Activated naive CD4-positive, alpha-beta T cell treated with anti-CD3 and anti-CD28 coated beads, Interleukin-2, amount 10 ng/mL, durations not matched to agents 7 days and 5 days (primary cell): ENCODE measurements at regions not wholly inside any gene's neighbourhood (a gene's known extent, or its start where the extent isn't known, plus 50 kb on each side); places are given as distances from the start of the nearest gene placed in this dataset.

Experiments
- CTCF ChIA-PET: fragments of 350-600 bp; sonication (Branson Sonifier 250); formaldehyde crosslinking; loops from one replicate; lab custom pipeline; 2021; ENCODE audit warnings: antibody characterized with exemption; lab: Charles Lee
- DNase-seq: peaks from one replicate; pipeline ENCODE4 v3.0.0-alpha.2; 2020
- H3K27ac Mint-ChIP-seq: one replicate; pipeline ENCODE4 v1.8.0; 2021; ENCODE audit warnings: mild to moderate bottlenecking, moderate library complexity, mixed read lengths
- H3K27me3 Mint-ChIP-seq: one replicate; pipeline ENCODE4 v1.8.0; 2021; ENCODE audit warnings: mild to moderate bottlenecking, mixed read lengths
- H3K36me3 Mint-ChIP-seq: one replicate; pipeline ENCODE4 v1.8.0; 2021; ENCODE audit warnings: mixed read lengths
- H3K4me1 Mint-ChIP-seq: one replicate; pipeline ENCODE4 v1.8.0; 2021; ENCODE audit warnings: mixed read lengths
- H3K4me3 Mint-ChIP-seq: one replicate; pipeline ENCODE4 v1.8.0; 2021; ENCODE audit warnings: mild to moderate bottlenecking, moderate library complexity, mixed read lengths
- H3K9me3 Mint-ChIP-seq: one replicate; pipeline ENCODE4 v1.8.0; 2021; ENCODE audit warnings: mixed read lengths

DNA sequence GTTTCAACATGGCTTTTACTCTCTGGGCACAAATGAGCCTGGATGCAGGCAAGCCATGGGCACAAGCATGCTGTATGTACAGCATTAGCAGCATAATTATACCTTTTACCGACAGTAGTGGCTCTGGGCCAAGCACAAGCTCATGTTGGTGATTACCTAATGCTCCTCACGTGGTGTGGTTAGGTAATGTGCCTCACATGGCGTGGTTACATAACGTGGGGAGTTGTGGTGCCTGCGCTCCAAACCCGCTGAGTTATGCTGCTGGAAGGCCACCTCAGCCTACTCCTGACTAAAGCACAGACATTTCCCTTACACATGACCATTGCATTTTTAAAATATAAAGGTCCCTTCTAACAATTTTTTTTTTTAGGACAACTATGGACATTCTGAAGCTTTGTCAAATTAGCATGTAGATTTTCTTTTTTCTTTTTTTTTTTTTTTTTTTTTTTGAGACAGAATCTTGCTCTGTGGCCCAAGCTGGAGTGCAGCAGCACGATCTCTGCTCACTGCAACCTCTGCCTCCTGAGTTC lies 794.0 kb downstream of the EFNA5 start:
- no peaks in the 10 kb centered on the region for H3K27me3 Mint-ChIP-seq
- CTCF ChIA-PET: no interaction called here
- no peak overlapping the region for H3K4me3 Mint-ChIP-seq
- H3K4me1 Mint-ChIP-seq: no peaks in the 10 kb centered on the region
- no peaks in the 10 kb centered on the region for H3K36me3 Mint-ChIP-seq
- DNase-seq: no peak
- peaks cover 10% of the 10 kb centered on the region for H3K9me3 Mint-ChIP-seq
- no peak overlapping the region for H3K27ac Mint-ChIP-seq

DNA sequence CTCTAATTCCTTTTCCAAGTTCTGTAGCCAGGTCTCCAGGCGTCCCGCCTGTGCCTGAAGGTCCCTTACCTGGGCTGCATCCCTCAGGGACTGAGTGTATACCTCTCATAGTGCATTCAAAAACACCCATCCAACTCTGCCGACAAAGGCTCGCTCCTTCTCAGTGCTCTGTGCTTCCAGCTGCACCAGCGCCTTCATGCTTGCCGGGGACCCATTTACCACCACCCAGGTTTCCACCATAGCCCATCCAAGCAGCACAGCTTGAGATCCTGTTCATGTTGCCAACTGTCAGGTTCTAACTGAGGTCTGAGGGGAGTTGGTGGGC lies 794.5 kb downstream of the EFNA5 start:
- no peaks in the 10 kb centered on the region for H3K4me1 Mint-ChIP-seq
- H3K27me3 Mint-ChIP-seq: no peaks in the 10 kb centered on the region
- DNase-seq: no peak
- H3K36me3 Mint-ChIP-seq: no peaks in the 10 kb centered on the region
- CTCF ChIA-PET: no interaction called here
- no peak overlapping the region for H3K4me3 Mint-ChIP-seq
- H3K9me3 Mint-ChIP-seq: peaks cover 10% of the 10 kb centered on the region
- no peak overlapping the region for H3K27ac Mint-ChIP-seq

DNA sequence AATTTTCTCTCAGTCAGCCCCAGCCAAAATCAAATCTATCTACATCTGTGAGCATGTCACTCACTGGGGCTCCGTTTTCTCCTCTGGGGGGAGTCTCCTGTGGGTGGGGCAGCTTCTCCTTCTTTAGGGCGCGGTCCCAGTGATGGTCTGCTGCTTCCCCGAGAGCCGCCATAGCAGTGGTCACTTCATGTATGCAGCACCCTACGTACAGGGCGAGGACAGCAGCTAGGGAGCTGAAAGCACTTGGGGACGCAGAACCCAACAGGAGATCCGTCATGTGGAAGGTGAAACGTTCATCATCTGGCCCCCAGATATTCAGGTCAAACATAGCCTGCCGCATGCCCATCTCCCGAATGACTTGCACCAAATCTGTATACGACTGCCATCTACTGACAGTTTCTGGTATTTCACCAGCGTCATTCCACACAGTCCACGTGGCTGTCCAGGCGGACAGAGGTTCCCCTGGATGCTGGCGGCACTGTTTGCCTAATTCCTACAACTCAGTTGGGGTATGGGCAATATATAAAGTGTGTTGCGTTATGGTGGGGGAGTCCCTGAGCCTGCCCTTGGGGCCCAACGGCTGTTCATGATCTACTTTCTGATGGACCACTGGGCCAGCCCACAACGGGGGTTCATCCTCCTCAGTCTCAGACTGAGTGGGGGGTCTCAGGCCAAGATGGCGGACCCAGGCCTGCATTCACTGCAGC lies 795.0 kb downstream of the EFNA5 start:
- Mint-ChIP-seq H3K27me3 (no peaks in the 10 kb centered on the region), H3K9me3 (peaks cover 10% of the 10 kb centered on the region), H3K36me3 (no peaks in the 10 kb centered on the region), H3K4me3 (no peak overlapping the region), H3K4me1 (no peaks in the 10 kb centered on the region), H3K27ac (no peak overlapping the region)
- CTCF ChIA-PET: no interaction called here
- DNase-seq: no peak

DNA sequence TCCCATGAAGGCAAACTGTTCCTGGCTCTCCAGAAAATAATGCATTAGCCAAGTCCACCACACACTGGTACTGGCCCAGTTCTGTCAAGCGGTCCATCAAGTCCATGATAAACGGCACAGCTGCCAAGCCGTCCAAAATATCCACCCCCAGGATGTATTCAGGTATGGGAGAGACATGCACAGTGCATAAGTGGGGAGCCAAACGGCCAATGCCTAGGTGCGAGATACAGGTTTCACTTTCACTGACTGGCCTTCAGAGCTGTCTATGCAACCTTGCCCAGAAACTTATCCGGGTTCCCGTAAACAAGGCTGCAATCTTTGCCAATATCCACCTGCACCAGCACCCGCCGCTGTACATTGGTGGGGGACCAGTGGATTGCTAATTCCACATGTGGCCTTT lies 795.8 kb downstream of the EFNA5 start:
- DNase-seq: no peak
- H3K4me1 Mint-ChIP-seq: no peaks in the 10 kb centered on the region
- no peaks in the 10 kb centered on the region for H3K36me3 Mint-ChIP-seq
- no peak overlapping the region for H3K4me3 Mint-ChIP-seq
- H3K27me3 Mint-ChIP-seq: no peaks in the 10 kb centered on the region
- no peak overlapping the region for H3K27ac Mint-ChIP-seq
- H3K9me3 Mint-ChIP-seq: peaks cover 10% of the 10 kb centered on the region
- CTCF ChIA-PET: no interaction called here

DNA sequence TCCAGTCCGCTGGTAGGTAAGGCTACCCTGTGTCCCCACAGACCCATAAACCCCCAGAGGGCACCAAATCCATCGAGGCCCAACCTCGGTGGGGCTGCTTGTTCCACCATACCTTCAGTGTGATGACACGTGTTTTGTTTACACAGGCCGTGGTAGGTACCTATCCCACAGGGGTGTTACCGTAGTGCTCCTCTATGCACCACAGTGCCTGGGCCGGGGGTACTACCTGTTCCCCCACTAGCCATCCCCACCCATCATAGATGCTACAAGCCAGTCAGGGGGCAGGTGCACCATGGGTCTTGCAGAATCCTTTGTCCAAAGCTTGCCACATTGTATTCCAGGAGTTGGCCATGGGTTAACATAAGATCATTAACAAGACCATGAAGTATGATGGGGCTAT lies 796.2 kb downstream of the EFNA5 start:
- Mint-ChIP-seq H3K27me3 (no peaks in the 10 kb centered on the region), H3K36me3 (no peaks in the 10 kb centered on the region), H3K9me3 (peaks cover 10% of the 10 kb centered on the region), H3K4me3 (no peak overlapping the region), H3K27ac (no peak overlapping the region), H3K4me1 (no peaks in the 10 kb centered on the region)
- DNase-seq: no peak
- CTCF ChIA-PET: no interaction called here

DNA sequence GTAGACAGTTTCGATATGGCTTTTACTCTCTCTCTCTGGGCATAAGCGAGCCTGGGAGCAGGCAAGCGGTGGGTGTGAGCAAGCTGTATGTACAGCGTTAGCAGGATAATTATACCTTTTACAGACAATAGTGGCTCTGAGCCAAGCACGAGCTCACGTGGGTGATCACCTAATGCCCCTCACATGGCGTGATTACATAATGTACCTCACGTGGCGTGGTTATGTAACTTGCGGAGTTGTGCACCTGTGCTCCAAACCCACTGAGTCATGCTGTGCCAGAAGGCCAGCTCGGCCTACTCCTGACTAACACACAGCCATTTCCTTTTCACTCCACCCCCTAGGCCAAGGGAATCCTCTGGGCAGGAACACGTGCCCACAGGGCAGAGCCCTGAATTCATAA lies 797.2 kb downstream of the EFNA5 start:
- H3K4me1 Mint-ChIP-seq: no peaks in the 10 kb centered on the region
- no peak for DNase-seq
- no peak overlapping the region for H3K4me3 Mint-ChIP-seq
- CTCF ChIA-PET: no interaction called here
- no peaks in the 10 kb centered on the region for H3K27me3 Mint-ChIP-seq
- no peaks in the 10 kb centered on the region for H3K36me3 Mint-ChIP-seq
- no peak overlapping the region for H3K27ac Mint-ChIP-seq
- H3K9me3 Mint-ChIP-seq: peaks cover 10% of the 10 kb centered on the region

DNA sequence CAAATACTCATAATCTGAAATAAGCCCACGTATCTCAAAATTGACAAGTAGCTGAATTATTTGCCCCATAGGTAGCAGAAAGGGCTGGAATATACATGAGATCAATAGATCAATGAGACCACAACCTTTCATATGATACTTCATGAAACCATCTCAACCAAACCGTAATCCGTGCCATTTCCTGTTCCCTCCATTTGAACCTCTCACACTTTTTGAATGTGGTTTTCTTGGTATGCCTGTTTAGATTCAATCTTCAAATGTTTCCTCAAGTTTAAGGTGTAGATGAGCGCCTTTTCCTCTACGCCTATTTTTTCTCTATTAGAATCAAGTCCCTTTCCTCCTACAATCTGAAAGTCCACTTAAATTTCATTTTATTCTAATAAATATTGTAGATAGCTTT lies 805.5 kb downstream of the EFNA5 start:
- Mint-ChIP-seq H3K27ac (no peak overlapping the region), H3K4me3 (no peak overlapping the region), H3K27me3 (no peaks in the 10 kb centered on the region), H3K9me3 (peaks cover 1% of the 10 kb centered on the region), H3K4me1 (peaks cover 5% of the 10 kb centered on the region), H3K36me3 (no peaks in the 10 kb centered on the region)
- CTCF ChIA-PET: no interaction called here
- no peak for DNase-seq

DNA sequence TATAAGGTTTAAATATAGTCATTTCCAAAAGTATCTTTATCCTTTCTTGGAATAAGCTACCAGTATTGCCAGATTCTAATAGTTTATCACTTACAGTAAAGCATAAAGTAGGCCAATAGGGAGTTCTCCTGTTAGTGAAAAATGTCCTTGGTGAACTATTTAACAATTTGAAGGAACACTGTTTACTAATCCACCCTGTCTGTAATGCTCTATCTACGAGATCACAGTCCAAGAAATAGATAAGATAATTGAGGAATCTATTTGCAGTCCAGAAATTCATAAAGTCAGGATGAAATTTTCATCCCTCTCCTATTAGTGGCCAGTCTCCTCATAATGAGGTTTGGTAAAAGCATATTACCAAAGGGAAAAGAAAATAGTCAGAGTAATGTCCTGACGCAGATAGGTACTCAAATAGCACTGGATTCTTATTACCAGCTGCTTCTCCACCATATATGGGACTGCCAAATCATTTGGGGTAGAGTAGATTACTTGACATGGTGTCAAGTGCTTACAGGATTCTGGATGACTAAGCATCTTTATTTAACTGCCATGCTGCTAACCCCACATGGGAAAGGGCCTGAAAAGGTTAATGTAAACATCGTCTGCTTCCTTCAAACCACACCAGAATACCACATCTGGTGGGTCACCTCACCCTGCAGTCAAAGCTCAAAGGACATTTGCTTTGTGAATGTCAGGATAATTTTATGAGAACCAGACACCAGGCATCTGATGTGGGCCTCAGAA lies 808.1 kb downstream of the EFNA5 start:
- peaks cover 5% of the 10 kb centered on the region for H3K4me1 Mint-ChIP-seq
- no peak for DNase-seq
- CTCF ChIA-PET: no interaction called here
- no peaks in the 10 kb centered on the region for H3K27me3 Mint-ChIP-seq
- H3K4me3 Mint-ChIP-seq: no peak overlapping the region
- peaks cover 1% of the 10 kb centered on the region for H3K9me3 Mint-ChIP-seq
- no peaks in the 10 kb centered on the region for H3K36me3 Mint-ChIP-seq
- no peak overlapping the region for H3K27ac Mint-ChIP-seq

DNA sequence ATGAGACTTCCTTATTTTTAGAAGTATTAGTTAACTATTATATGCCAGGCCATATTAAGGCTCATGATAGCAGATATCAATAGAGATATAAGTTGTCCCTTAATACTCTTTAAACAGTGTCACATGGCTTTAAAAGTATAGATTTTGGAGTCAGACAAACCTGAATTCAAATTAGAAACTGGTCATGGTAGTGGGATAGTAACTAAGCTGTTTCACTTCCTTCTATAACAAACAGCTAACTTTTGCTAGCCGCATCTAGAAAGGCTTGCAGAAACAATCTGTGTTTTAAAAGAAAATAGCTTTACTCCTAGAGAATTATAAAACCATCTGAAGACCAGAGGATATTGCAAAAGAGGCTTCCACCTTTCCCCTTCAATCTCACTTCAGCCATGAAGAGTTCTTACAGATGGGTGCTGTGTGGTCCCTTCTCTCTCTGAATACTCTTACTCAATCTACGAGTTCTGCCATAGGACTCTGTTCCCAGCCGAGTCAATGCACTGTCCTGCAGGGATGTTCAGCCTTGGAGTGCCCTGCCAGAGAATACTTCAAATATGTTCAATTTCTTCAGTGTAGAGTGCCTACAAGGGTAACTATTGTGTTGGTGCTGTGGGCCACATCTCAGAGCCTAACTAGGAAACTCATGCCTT lies 810.2 kb downstream of the EFNA5 start:
- H3K27me3 Mint-ChIP-seq: no peaks in the 10 kb centered on the region
- peaks cover 5% of the 10 kb centered on the region for H3K4me1 Mint-ChIP-seq
- CTCF ChIA-PET: no interaction called here

DNA sequence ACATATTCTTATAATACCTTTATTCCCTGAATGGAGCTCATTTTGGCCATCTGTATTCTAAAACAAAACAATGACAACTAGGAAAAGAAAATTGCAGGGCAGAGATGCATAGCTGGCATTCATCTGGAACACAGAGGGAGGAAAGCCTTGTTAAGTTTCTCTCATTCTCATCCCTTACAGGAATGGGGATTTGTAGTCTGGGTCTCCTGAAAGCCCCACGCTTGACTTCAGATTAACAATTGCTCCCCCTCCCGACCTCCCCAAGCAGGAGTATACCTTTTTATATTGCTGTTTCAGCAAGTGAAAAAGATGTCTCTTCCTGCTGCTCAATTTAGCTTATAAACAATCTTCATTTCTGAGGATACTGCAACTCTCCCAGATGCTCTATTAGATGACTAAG lies 812.1 kb downstream of the EFNA5 start:
- Mint-ChIP-seq H3K4me1 (no peaks in the 10 kb centered on the region), H3K4me3 (no peak overlapping the region), H3K27me3 (no peaks in the 10 kb centered on the region), H3K9me3 (no peaks in the 10 kb centered on the region), H3K27ac (no peak overlapping the region), H3K36me3 (no peaks in the 10 kb centered on the region)
- DNase-seq: no peak
- CTCF ChIA-PET: no interaction called here

More for the DNA sequence above, 810.2 kb downstream of the EFNA5 start:
- no peaks in the 10 kb centered on the region for H3K36me3 Mint-ChIP-seq
- no peak overlapping the region for H3K4me3 Mint-ChIP-seq
- no peak for DNase-seq
- no peaks in the 10 kb centered on the region for H3K9me3 Mint-ChIP-seq
- no peak overlapping the region for H3K27ac Mint-ChIP-seq

DNA sequence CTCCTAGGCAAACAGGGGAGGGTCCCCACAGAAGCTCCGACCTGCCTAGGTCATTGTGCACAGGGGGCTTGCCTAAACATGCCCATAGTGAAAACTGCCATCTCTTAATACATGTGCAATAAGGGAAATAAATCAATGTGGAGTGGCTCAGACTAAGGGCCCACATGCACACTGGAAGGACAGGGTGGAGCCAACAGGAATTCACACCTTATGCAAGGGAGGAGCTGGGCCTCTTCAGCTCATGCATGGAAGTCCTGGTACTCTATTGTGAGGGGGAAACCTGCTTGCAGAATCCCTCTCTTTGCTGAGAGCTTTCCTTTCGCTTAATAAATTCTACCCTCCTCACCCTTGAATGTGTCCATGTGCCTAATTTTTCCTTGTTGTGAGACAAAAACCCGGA lies 815.8 kb downstream of the EFNA5 start:
- CTCF ChIA-PET: no interaction called here
- no peak overlapping the region for H3K27ac Mint-ChIP-seq
- no peaks in the 10 kb centered on the region for H3K27me3 Mint-ChIP-seq
- no peak for DNase-seq
- H3K36me3 Mint-ChIP-seq: no peaks in the 10 kb centered on the region
- H3K4me3 Mint-ChIP-seq: no peak overlapping the region
- no peaks in the 10 kb centered on the region for H3K4me1 Mint-ChIP-seq
- no peaks in the 10 kb centered on the region for H3K9me3 Mint-ChIP-seq

DNA sequence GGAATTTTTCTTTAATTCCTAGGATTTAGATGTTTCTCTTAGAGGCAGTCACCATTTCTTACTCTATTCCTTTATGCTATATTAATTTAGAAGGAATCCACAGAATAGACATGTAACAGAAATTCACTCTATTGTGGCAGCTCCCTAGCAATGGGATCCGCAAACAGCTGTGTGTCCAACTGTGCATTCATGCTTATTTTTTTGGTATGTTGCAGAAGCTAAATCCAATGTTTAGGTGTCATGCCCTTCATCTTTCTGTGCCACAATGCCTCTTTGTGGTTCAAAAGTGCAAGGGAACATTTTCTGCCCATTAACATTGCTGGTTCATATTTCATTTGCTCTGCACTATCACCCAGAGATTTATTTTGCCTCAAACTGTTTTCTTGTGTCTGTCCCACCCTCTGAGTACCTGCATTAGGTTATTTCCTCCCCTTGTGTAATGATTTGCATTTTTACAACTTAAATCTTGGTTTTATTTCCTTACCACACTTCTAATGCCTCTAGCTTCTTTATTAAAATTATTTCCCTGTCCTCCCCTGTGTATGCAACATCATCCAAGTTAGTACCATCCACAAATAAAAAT lies 816.5 kb downstream of the EFNA5 start:
- H3K4me3 Mint-ChIP-seq: no peak overlapping the region
- H3K4me1 Mint-ChIP-seq: no peaks in the 10 kb centered on the region
- no peak for DNase-seq
- H3K27ac Mint-ChIP-seq: no peak overlapping the region
- H3K9me3 Mint-ChIP-seq: no peaks in the 10 kb centered on the region
- CTCF ChIA-PET: no interaction called here
- H3K36me3 Mint-ChIP-seq: no peaks in the 10 kb centered on the region
- H3K27me3 Mint-ChIP-seq: no peaks in the 10 kb centered on the region

DNA sequence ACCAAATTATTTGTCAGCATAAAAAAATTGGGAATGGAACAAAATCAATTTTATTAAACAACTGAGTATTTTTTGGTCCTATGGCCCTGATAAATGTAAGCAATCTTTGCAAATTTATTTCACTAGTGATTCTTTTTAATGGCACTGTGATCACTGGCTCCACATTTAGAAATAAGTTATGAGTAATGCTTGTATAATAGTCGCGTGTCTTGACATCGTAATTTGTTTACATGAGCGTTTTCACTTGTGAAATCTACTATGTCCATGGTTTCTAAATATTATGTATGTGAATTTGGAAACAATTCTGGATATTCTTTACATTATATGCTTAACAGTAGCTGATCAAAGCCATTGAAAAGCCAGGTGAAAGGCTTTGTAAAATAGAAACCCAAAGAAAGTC lies 817.5 kb downstream of the EFNA5 start:
- Mint-ChIP-seq H3K36me3 (no peaks in the 10 kb centered on the region), H3K4me3 (no peak overlapping the region), H3K27me3 (no peaks in the 10 kb centered on the region), H3K9me3 (no peaks in the 10 kb centered on the region), H3K4me1 (no peaks in the 10 kb centered on the region), H3K27ac (no peak overlapping the region)
- CTCF ChIA-PET: no interaction called here
- no peak for DNase-seq

DNA sequence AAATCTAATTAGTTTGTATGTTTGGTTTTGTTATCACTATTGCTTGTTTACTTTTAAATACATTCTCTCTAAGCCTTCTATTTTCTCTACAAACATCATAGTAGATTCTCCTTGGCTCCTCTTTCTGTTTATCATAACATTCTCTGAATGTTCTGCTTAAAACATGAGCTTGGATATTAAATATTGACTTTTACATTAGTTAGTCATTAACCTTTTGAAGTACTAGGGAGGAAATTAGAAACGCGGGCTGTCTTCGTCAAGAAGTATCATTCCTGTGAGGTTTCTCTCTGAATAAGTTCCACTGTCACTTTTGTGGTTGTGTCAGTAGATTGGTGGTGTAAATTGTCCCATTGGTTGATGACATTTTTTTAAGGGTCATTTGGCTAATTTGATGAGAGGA lies 821.5 kb downstream of the EFNA5 start:
- Mint-ChIP-seq H3K27ac (no peak overlapping the region), H3K27me3 (no peaks in the 10 kb centered on the region), H3K9me3 (no peaks in the 10 kb centered on the region), H3K4me3 (no peak overlapping the region), H3K4me1 (no peaks in the 10 kb centered on the region), H3K36me3 (no peaks in the 10 kb centered on the region)
- CTCF ChIA-PET: no interaction called here
- DNase-seq: no peak
